ENCODE measurements at regions not wholly inside any gene's neighbourhood (a gene's known extent, or its start where the extent isn't known, plus 50 kb on each side); places are given as distances from the start of the nearest gene placed in this dataset.

- TF ChIP-seq POLR2A (IDR thresholded peaks at IDR 0.05; ENCODE audit: low read depth, low read length) = no peak
- TF ChIP-seq TAF1 (IDR thresholded peaks at IDR 0.05; ENCODE audit: borderline replicate concordance, low read depth, low read length) = no peak
- TF ChIP-seq POLR2AphosphoS5 (IDR thresholded peaks at IDR 0.05; ENCODE audit: low read depth, low read length) = no peak
Measured at GRCh38 chr1:221638595-221638994, 103.3 kb downstream of the DUSP10 start.
